SK-N-SH treated with all-trans-retinoic acid at 6 μM for 48 hours (cell line): ENCODE measurements at regions not wholly inside any gene's neighbourhood (a gene's known extent, or its start where the extent isn't known, plus 50 kb on each side); places are given as distances from the start of the nearest gene placed in this dataset.
"Not testable (repeated sequence)": the region's sequence is repeated elsewhere in the genome, so short reads cannot be mapped to it uniquely, and the experiment has no call there.

Experiments
- ATAC-seq: fragments of 200-7000 bp; cut with Tn5 transposase; 3 replicates; pipeline ENCODE4 v1.9.1; 2020; ENCODE audit warnings: mild to moderate bottlenecking, moderate library complexity
- ARNTL ChIP-seq: fragments of 450-650 bp; formaldehyde crosslinking; IDR thresholded peaks from 2 replicates; pipeline ENCODE4 v1.5.0; 2020; ENCODE audit warnings: low read depth, mild to moderate bottlenecking, moderate library complexity, borderline replicate concordance
- BACH2 ChIP-seq: fragments of 250-450 bp; sonication (Bioruptor Pico); IDR thresholded peaks from 2 replicates; pipeline ENCODE4 v1.9.0; 2021; ENCODE audit warnings: mild to moderate bottlenecking, borderline replicate concordance
- CSDC2 ChIP-seq: fragments of 250-450 bp; sonication (Bioruptor Pico); IDR thresholded peaks from 2 replicates; pipeline ENCODE4 v1.5.0; 2020; ENCODE audit warnings: mild to moderate bottlenecking, moderate library complexity
- ESRRG ChIP-seq: fragments of 250-450 bp; sonication (Bioruptor Pico); IDR thresholded peaks from 2 replicates; pipeline ENCODE4 v1.6.1; 2021; ENCODE audit warnings: mild to moderate bottlenecking
- GLIS3 ChIP-seq: fragments of 250-450 bp; sonication (Bioruptor Pico); IDR thresholded peaks from 2 replicates; pipeline ENCODE4 v1.5.0; 2020; ENCODE audit warnings: mild to moderate bottlenecking, moderate library complexity
- ISL1 ChIP-seq: fragments of 250-450 bp; sonication (Bioruptor Pico); IDR thresholded peaks from 2 replicates; pipeline ENCODE4 v2.1.2; 2022; ENCODE audit warnings: mild to moderate bottlenecking, moderate library complexity
- OSR1 ChIP-seq: fragments of 250-450 bp; sonication (Bioruptor Pico); IDR thresholded peaks from 2 replicates; pipeline ENCODE4 v1.8.0; 2022; ENCODE audit warnings: moderate library complexity, mild to moderate bottlenecking, inconsistent platforms
- PPARA ChIP-seq: fragments of 250-450 bp; sonication (Bioruptor Pico); IDR thresholded peaks from 2 replicates; pipeline ENCODE4 v1.5.0; 2020; ENCODE audit warnings: mild to moderate bottlenecking, borderline replicate concordance
- RARB ChIP-seq: fragments of 250-450 bp; sonication (Bioruptor Pico); IDR thresholded peaks from 2 replicates; pipeline ENCODE4 v1.8.0; 2021; ENCODE audit warnings: mild to moderate bottlenecking, moderate library complexity
- TCF4 ChIP-seq: fragments of 250-450 bp; sonication (Bioruptor Pico); IDR thresholded peaks from 2 replicates; pipeline ENCODE4 v1.8.0; 2021; ENCODE audit warnings: mild to moderate bottlenecking, moderate library complexity, borderline replicate concordance
- TOX ChIP-seq: fragments of 250-450 bp; sonication (Bioruptor Pico); IDR thresholded peaks from 2 replicates; pipeline ENCODE4 v1.8.0; 2021; ENCODE audit warnings: mild to moderate bottlenecking, moderate library complexity, borderline replicate concordance
- ZC3H10 ChIP-seq: fragments of 250-450 bp; sonication (Bioruptor Pico); IDR thresholded peaks from 2 replicates; pipeline ENCODE4 v1.5.1; 2021; ENCODE audit warnings: mild to moderate bottlenecking, moderate library complexity
- ZFP3 ChIP-seq: fragments of 250-450 bp; sonication (Bioruptor Pico); IDR thresholded peaks from 2 replicates; pipeline ENCODE4 v1.5.0; 2020; ENCODE audit warnings: mild to moderate bottlenecking, moderate library complexity
- ZFP30 ChIP-seq: fragments of 450-650 bp; formaldehyde crosslinking; IDR thresholded peaks from 2 replicates; pipeline ENCODE4 v1.5.0; 2022; ENCODE audit warnings: mild to moderate bottlenecking, moderate library complexity
- ZNF565 ChIP-seq: fragments of 450-650 bp; formaldehyde crosslinking; conservative IDR thresholded peaks from 2 replicates; pipeline ENCODE4 v1.5.0; 2020; ENCODE audit warnings: low read depth, mild to moderate bottlenecking, moderate library complexity
- ZNF70 ChIP-seq: fragments of 450-650 bp; formaldehyde crosslinking; IDR thresholded peaks from 2 replicates; pipeline ENCODE4 v1.5.0; 2020; ENCODE audit warnings: mild to moderate bottlenecking, moderate library complexity
- ZNF8 ChIP-seq: fragments of 450-650 bp; formaldehyde crosslinking; IDR thresholded peaks from 2 replicates; pipeline ENCODE4 v1.5.0; 2020; ENCODE audit warnings: mild to moderate bottlenecking, moderate library complexity
- TF ChIP-seq, protein P1 (sequence below): fragments of 250-450 bp; sonication (Bioruptor Pico); IDR thresholded peaks from 2 replicates; pipeline ENCODE4 v1.5.1; 2021; ENCODE audit warnings: mild to moderate bottlenecking, moderate library complexity
- TF ChIP-seq, protein P2 (sequence below): fragments of 250-450 bp; sonication (Bioruptor Pico); IDR thresholded peaks from 2 replicates; pipeline ENCODE4 v1.8.0; 2020; ENCODE audit warnings: mild to moderate bottlenecking, moderate library complexity, borderline replicate concordance
- TF ChIP-seq, protein P3 (sequence below): fragments of 250-450 bp; sonication (Bioruptor Pico); IDR thresholded peaks from 2 replicates; pipeline ENCODE4 v1.8.0; 2021; ENCODE audit warnings: low read depth, mild to moderate bottlenecking, moderate library complexity, borderline replicate concordance
- TF ChIP-seq, protein P4 (sequence below): fragments of 250-450 bp; sonication (Bioruptor Pico); IDR thresholded peaks from 2 replicates; pipeline ENCODE4 v1.5.0; 2020; ENCODE audit warnings: mild to moderate bottlenecking, moderate library complexity
- TF ChIP-seq, protein P5 (sequence below): fragments of 250-450 bp; sonication (Bioruptor Pico); IDR thresholded peaks from 2 replicates; pipeline ENCODE4 v1.5.1; 2020; ENCODE audit warnings: low read depth, mild to moderate bottlenecking, moderate library complexity

DNA sequence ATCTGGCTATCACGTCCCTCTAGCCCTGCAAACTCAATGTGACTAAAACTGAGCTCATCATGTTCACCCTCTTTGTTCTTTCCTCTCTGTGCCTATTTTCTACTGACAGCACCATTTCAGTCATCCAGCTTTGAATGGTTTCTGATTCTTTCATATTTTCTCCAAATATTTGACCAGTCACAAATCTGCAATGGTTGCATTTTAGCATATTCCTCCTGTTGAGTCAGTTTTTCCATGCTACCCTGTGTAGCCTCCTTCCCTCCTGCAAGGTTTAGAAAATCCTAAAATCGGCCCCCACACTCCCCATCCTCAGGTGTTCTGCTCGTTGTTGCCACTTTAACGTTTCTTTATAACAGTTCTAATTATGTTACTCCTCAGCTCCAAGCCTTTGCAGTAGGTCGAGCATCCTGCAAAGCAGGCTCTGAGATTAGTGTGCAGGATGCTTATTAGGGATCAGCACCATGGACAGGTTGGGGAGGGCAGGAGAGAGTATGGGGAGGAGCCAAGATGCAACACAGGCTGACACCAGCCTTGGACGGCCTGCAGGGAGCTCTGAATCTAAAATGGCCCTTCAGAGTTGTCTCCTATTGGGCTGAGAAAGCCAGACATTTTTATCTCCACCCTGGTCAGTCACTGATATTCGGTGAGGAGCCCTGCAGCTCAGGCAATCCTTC, 531.0 kb upstream of the COBL start:
- TF ChIP-seq OSR1 (CRISPR knock-in tag) (no peak), TCF4 (CRISPR knock-in tag) (no peak), ZFP30 (CRISPR knock-in tag) (no peak), ARNTL (CRISPR knock-in tag) (no peak), ZNF8 (CRISPR knock-in tag) (no peak), PPARA (CRISPR knock-in tag) (no peak), RARB (CRISPR knock-in tag) (no peak), TOX (CRISPR knock-in tag) (no peak), ZFP3 (CRISPR knock-in tag) (no peak), ESRRG (CRISPR knock-in tag) (no peak), ZNF70 (no peak), GLIS3 (CRISPR knock-in tag) (no peak), BACH2 (CRISPR knock-in tag) (no peak), ZNF565 (CRISPR knock-in tag) (no peak), ZC3H10 (CRISPR knock-in tag) (no peak)
- TF ChIP-seq, protein P1, sequence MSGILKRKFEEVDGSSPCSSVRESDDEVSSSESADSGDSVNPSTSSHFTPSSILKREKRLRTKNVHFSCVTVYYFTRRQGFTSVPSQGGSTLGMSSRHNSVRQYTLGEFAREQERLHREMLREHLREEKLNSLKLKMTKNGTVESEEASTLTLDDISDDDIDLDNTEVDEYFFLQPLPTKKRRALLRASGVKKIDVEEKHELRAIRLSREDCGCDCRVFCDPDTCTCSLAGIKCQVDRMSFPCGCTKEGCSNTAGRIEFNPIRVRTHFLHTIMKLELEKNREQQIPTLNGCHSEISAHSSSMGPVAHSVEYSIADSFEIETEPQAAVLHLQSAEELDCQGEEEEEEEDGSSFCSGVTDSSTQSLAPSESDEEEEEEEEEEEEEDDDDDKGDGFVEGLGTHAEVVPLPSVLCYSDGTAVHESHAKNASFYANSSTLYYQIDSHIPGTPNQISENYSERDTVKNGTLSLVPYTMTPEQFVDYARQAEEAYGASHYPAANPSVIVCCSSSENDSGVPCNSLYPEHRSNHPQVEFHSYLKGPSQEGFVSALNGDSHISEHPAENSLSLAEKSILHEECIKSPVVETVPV (CRISPR knock-in tag): no peak
- TF ChIP-seq, protein P2, sequence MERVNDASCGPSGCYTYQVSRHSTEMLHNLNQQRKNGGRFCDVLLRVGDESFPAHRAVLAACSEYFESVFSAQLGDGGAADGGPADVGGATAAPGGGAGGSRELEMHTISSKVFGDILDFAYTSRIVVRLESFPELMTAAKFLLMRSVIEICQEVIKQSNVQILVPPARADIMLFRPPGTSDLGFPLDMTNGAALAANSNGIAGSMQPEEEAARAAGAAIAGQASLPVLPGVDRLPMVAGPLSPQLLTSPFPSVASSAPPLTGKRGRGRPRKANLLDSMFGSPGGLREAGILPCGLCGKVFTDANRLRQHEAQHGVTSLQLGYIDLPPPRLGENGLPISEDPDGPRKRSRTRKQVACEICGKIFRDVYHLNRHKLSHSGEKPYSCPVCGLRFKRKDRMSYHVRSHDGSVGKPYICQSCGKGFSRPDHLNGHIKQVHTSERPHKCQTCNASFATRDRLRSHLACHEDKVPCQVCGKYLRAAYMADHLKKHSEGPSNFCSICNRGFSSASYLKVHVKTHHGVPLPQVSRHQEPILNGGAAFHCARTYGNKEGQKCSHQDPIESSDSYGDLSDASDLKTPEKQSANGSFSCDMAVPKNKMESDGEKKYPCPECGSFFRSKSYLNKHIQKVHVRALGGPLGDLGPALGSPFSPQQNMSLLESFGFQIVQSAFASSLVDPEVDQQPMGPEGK (CRISPR knock-in tag): no peak
- TF ChIP-seq, protein P3, sequence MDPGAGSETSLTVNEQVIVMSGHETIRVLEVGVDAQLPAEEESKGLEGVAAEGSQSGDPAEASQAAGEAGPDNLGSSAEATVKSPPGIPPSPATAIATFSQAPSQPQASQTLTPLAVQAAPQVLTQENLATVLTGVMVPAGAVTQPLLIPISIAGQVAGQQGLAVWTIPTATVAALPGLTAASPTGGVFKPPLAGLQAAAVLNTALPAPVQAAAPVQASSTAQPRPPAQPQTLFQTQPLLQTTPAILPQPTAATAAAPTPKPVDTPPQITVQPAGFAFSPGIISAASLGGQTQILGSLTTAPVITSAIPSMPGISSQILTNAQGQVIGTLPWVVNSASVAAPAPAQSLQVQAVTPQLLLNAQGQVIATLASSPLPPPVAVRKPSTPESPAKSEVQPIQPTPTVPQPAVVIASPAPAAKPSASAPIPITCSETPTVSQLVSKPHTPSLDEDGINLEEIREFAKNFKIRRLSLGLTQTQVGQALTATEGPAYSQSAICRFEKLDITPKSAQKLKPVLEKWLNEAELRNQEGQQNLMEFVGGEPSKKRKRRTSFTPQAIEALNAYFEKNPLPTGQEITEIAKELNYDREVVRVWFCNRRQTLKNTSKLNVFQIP (CRISPR knock-in tag): no peak
- TF ChIP-seq, protein P4, sequence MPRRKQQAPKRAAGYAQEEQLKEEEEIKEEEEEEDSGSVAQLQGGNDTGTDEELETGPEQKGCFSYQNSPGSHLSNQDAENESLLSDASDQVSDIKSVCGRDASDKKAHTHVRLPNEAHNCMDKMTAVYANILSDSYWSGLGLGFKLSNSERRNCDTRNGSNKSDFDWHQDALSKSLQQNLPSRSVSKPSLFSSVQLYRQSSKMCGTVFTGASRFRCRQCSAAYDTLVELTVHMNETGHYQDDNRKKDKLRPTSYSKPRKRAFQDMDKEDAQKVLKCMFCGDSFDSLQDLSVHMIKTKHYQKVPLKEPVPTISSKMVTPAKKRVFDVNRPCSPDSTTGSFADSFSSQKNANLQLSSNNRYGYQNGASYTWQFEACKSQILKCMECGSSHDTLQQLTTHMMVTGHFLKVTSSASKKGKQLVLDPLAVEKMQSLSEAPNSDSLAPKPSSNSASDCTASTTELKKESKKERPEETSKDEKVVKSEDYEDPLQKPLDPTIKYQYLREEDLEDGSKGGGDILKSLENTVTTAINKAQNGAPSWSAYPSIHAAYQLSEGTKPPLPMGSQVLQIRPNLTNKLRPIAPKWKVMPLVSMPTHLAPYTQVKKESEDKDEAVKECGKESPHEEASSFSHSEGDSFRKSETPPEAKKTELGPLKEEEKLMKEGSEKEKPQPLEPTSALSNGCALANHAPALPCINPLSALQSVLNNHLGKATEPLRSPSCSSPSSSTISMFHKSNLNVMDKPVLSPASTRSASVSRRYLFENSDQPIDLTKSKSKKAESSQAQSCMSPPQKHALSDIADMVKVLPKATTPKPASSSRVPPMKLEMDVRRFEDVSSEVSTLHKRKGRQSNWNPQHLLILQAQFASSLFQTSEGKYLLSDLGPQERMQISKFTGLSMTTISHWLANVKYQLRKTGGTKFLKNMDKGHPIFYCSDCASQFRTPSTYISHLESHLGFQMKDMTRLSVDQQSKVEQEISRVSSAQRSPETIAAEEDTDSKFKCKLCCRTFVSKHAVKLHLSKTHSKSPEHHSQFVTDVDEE (CRISPR knock-in tag): no peak
- TF ChIP-seq, protein P5, sequence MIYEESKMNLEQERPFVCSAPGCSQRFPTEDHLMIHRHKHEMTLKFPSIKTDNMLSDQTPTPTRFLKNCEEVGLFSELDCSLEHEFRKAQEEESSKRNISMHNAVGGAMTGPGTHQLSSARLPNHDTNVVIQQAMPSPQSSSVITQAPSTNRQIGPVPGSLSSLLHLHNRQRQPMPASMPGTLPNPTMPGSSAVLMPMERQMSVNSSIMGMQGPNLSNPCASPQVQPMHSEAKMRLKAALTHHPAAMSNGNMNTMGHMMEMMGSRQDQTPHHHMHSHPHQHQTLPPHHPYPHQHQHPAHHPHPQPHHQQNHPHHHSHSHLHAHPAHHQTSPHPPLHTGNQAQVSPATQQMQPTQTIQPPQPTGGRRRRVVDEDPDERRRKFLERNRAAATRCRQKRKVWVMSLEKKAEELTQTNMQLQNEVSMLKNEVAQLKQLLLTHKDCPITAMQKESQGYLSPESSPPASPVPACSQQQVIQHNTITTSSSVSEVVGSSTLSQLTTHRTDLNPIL (CRISPR knock-in tag): no peak
- ATAC-seq: no peak

DNA sequence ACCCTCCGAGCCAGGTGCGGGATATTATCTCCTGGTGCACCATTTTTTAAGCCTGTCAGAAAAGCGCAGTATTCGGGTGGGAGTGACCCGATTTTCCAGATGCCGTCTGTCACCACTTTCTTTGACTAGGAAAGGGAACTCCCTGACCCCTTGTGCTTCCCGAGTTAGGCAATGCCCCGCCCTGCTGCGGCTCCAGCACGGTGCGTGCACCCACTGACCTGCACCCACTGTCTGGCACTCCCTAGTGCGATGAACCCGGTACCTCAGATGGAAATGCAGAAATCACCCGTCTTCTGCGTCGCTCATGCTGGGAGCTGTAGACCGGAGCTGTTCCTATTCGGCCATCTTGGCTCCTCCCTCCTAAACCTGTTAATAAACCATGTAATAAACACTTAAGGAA, 522.5 kb upstream of the COBL start:
- not testable (repeated sequence) for ATAC-seq

DNA sequence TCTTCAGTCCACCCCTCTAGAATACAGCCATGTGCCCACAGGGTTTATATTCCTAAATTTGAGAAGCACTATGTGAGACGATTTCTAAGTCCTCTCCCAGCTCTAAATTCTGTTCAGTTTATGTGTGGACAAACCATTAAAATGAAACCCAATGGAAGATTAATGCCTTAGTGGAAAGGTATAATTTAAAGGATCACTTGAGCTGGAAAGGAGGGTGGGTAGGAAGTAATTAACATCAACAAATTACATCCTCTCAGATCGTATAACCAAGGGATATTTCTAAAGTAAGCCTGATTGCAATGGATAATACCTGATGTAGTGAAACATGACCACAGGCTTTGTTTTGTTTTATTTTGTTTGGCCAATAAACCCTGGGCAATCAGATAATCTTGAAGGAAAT, 511.0 kb upstream of the COBL start:
- no peak for TF ChIP-seq RARB (CRISPR knock-in tag)
- no peak for TF ChIP-seq ZFP3 (CRISPR knock-in tag)
- no peak for TF ChIP-seq GLIS3 (CRISPR knock-in tag)
- TF ChIP-seq CSDC2 (CRISPR knock-in tag): no peak
- TF ChIP-seq, protein P1 (CRISPR knock-in tag): no peak
- no peak for TF ChIP-seq ISL1 (CRISPR knock-in tag)
- TF ChIP-seq ESRRG (CRISPR knock-in tag): no peak
- TF ChIP-seq, protein P5 (CRISPR knock-in tag): no peak
- TF ChIP-seq ARNTL (CRISPR knock-in tag): no peak
- ATAC-seq: no peak
